ENCODE measurements at regions not wholly inside any gene's neighbourhood (a gene's known extent, or its start where the extent isn't known, plus 50 kb on each side); places are given as distances from the start of the nearest gene placed in this dataset.

- TF ChIP-seq CTCF (IDR thresholded peaks at IDR 0.05) = no peak
- TF ChIP-seq POLR2A (IDR thresholded peaks at IDR 0.05) = no peak
- no peak for TF ChIP-seq EP300 (IDR thresholded peaks at IDR 0.05)
- no peak for TF ChIP-seq POLR2AphosphoS5 (IDR thresholded peaks at IDR 0.05)
These were observed 575.9 kb downstream of the HS3ST4 start for GRCh38 chr16:26267641-26268040.
